Pulmonary artery endothelial cell (primary cell): ENCODE measurements at regions not wholly inside any gene's neighbourhood (a gene's known extent, or its start where the extent isn't known, plus 50 kb on each side); places are given as distances from the start of the nearest gene placed in this dataset.

Source experiments
- DNase-seq: peaks from one replicate; pipeline ENCODE4 v3.0.0-alpha.2; 2011; ENCODE audit warnings: low read depth, low spot score

- no peak for DNase-seq
These were observed 58.7 kb upstream of the G2E3 start for GRCh38 chr14:30500222-30500621.

- no peak for DNase-seq
These were observed 51.7 kb upstream of the G2E3 start for GRCh38 chr14:30507209-30507608.
